Erythroblast (primary cell): ENCODE measurements at regions not wholly inside any gene's neighbourhood (a gene's known extent, or its start where the extent isn't known, plus 50 kb on each side); places are given as distances from the start of the nearest gene placed in this dataset.

ENCODE experiments used
- GATA1 ChIP-seq: IDR thresholded peaks from 2 replicates; pipeline ENCODE4 v1.6.1; 2011; ENCODE audit warnings: low read depth, mild to moderate bottlenecking, control low read depth, low read length, moderate library complexity
- POLR2A ChIP-seq: IDR thresholded peaks from 2 replicates; pipeline ENCODE4 v1.6.1; 2011; ENCODE audit warnings: mild to moderate bottlenecking, low read length

DNA sequence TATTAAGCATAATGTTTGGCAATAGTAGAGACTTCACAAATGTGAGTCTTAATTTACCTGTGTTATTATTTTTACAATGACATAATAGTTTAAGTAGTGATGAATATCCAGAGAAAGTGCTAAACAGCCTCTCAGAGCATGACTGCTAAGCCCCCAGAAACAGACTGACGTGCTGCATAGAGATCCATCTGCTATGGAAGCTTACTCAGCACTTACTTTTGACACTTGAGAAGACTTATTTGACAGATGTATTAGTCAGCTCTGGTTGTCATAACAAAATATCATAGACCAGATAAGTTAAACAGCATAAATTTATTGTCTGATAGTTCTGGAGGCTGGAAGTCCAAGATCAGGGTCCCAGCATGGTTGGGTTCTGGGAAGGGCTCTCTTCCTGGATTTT is 334.9 kb upstream of the MON1B start:
- TF ChIP-seq POLR2A (no peak), GATA1 (no peak)
